BJ (cell line): ENCODE measurements at regions not wholly inside any gene's neighbourhood (a gene's known extent, or its start where the extent isn't known, plus 50 kb on each side); places are given as distances from the start of the nearest gene placed in this dataset.
"Not testable (repeated sequence)": the region's sequence is repeated elsewhere in the genome, so short reads cannot be mapped to it uniquely, and the experiment has no call there.

Source experiments
- CTCF ChIA-PET: fragments of 350-600 bp; formaldehyde crosslinking; extraction: SDS; loops from one replicate; lab custom pipeline; 2021; ENCODE audit warnings: antibody characterized with exemption, inconsistent platforms; lab: Yijun Ruan, JAX
- POLR2A ChIA-PET: fragments of 300-600 bp; sonication (Branson Sonifier 250); formaldehyde crosslinking; extraction: SDS; loops from one replicate; lab custom pipeline; 2021; ENCODE audit warnings: antibody characterized with exemption; lab: Charles Lee
- DNase-seq: peaks from one replicate; pipeline ENCODE4 v3.0.0-alpha.2; 2011; ENCODE audit warnings: low read depth
- H3K27me3 ChIP-seq: 2 replicates; pipeline ENCODE4 v1.6.0; 2011; ENCODE audit warnings: low read length; ENCODE audit not compliant: control insufficient read depth, insufficient read depth
- H3K36me3 ChIP-seq: 2 replicates; pipeline ENCODE4 v1.5.1; 2011; ENCODE audit warnings: low read length; ENCODE audit not compliant: control insufficient read depth, insufficient read depth
- H3K4me3 ChIP-seq: 2 replicates; pipeline ENCODE4 v1.5.1; 2011; ENCODE audit warnings: low read depth, mild to moderate bottlenecking, control low read depth, low read length
- CTCF ChIP-seq: IDR thresholded peaks from 2 replicates; pipeline ENCODE4 v1.5.1; 2011; ENCODE audit warnings: low read depth, mild to moderate bottlenecking, control low read depth, inconsistent platforms, low read length, moderate library complexity; ENCODE audit not compliant: insufficient read depth

- ChIA-PET POLR2A (no interaction called here), CTCF (interaction anchor here (0.7 to 1.1 kb wide), 3 partner anchors 30 to 550 kb away, joined by 4 to 5 read pairs (median 5); no protein-coding TSS in a partner anchor)
- Histone ChIP-seq H3K4me3 (no peak overlapping the region), H3K27me3 (no peaks in the 10 kb centered on the region), H3K36me3 (no peaks in the 10 kb centered on the region)
- no peak for DNase-seq
- TF ChIP-seq CTCF, result no peak
Measured at GRCh38 chr3:73835945-73836344, 211.2 kb upstream of the PDZRN3 start.

- Histone ChIP-seq H3K4me3 (no peak overlapping the region), H3K36me3 (no peaks in the 10 kb centered on the region), H3K27me3 (no peaks in the 10 kb centered on the region)
- no peak for DNase-seq
- CTCF ChIA-PET, result interaction anchor here (1.6 kb wide), 1 partner anchor 9 kb away, joined by 3 read pairs; no protein-coding TSS in a partner anchor
- TF ChIP-seq CTCF, result no peak
- POLR2A ChIA-PET, result no interaction called here
Measured at GRCh38 chr3:73832426-73832825, 207.7 kb upstream of the PDZRN3 start.

GRCh38 chr3:73828348-73828747, 203.6 kb upstream of the PDZRN3 start:
- no peaks in the 10 kb centered on the region for H3K27me3 ChIP-seq
- CTCF ChIA-PET, result interaction anchor here (1.4 kb wide), 1 partner anchor 20 kb away, joined by 3 read pairs; no protein-coding TSS in a partner anchor
- POLR2A ChIA-PET, result no interaction called here

GRCh38 chr3:73827725-73828211, 203.0 kb upstream of the PDZRN3 start:
- Histone ChIP-seq H3K27me3 (no peaks in the 10 kb centered on the region), H3K36me3 (no peaks in the 10 kb centered on the region), H3K4me3 (no peak overlapping the region)
- DNase-seq, result no peak
- CTCF ChIA-PET, result interaction anchor here (0.9 to 1.4 kb wide), 2 partner anchors 12 to 21 kb away, joined by 3 read pairs; no protein-coding TSS in a partner anchor
- POLR2A ChIA-PET, result no interaction called here
- TF ChIP-seq CTCF, result no peak

More at GRCh38 chr3:73828348-73828747, 203.6 kb upstream of the PDZRN3 start:
- no peak for DNase-seq
- no peak overlapping the region for H3K4me3 ChIP-seq
- H3K36me3 ChIP-seq, result no peaks in the 10 kb centered on the region
- TF ChIP-seq CTCF, result no peak

GRCh38 chr3:73827204-73827603, 202.5 kb upstream of the PDZRN3 start:
- no peak for TF ChIP-seq CTCF
- no peaks in the 10 kb centered on the region for H3K27me3 ChIP-seq
- ChIA-PET POLR2A (no interaction called here), CTCF (interaction anchor here (0.6 to 1.4 kb wide), 3 partner anchors 11 to 317 kb away, joined by 3 read pairs; no protein-coding TSS in a partner anchor)
- no peak overlapping the region for H3K4me3 ChIP-seq
- DNase-seq, result no peak
- H3K36me3 ChIP-seq, result no peaks in the 10 kb centered on the region

GRCh38 chr3:73820896-73821295, 196.2 kb upstream of the PDZRN3 start:
- CTCF ChIA-PET, POLR2A ChIA-PET, DNase-seq, H3K27me3 ChIP-seq, H3K4me3 ChIP-seq, H3K36me3 ChIP-seq: not testable (repeated sequence)
